ENCODE measurements at regions not wholly inside any gene's neighbourhood (a gene's known extent, or its start where the extent isn't known, plus 50 kb on each side); places are given as distances from the start of the nearest gene placed in this dataset.

DNA sequence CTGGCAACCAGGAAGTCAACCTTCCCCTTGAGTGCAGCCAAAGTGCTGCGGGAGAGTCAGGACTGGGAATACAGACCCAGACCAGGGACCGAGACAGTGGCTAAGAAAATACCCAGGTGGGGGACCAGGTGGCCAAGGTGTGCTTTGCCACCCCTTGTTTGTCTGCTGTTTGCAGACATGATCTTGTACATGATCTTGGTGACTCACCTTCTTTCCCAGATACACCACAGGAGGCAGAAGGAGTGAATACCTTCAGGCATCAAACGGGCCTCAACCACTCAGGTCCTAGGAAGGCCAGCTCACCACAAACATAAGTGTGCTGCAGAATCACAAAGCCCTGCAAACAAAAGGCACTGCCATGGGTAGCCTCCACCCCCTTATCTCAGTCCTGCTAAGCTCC is 62.0 kb downstream of the CNGA2 start:
- H3K36me3 ChIP-seq, result no peaks in the 10 kb centered on the region
- DNase-seq (no peak), FAIRE-seq (no peak), ATAC-seq (no peak)
- WGBS, 2 donors, result 84 to 87% methylated on average over 3 of the region's 3 CpGs
- H3K27ac ChIP-seq, result no peak overlapping the region
- no peaks in the 10 kb centered on the region for H3K9me3 ChIP-seq
- no peaks in the 10 kb centered on the region for H3K4me1 ChIP-seq
- intact Hi-C loops (cut with DNase I), result no loop called here
- TF ChIP-seq, protein P1, sequence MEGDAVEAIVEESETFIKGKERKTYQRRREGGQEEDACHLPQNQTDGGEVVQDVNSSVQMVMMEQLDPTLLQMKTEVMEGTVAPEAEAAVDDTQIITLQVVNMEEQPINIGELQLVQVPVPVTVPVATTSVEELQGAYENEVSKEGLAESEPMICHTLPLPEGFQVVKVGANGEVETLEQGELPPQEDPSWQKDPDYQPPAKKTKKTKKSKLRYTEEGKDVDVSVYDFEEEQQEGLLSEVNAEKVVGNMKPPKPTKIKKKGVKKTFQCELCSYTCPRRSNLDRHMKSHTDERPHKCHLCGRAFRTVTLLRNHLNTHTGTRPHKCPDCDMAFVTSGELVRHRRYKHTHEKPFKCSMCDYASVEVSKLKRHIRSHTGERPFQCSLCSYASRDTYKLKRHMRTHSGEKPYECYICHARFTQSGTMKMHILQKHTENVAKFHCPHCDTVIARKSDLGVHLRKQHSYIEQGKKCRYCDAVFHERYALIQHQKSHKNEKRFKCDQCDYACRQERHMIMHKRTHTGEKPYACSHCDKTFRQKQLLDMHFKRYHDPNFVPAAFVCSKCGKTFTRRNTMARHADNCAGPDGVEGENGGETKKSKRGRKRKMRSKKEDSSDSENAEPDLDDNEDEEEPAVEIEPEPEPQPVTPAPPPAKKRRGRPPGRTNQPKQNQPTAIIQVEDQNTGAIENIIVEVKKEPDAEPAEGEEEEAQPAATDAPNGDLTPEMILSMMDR (IDR thresholded peaks at IDR 0.05), result no peak
- H3K4me3 ChIP-seq, result no peak overlapping the region
- peaks cover 0 to 2% (median under 1%) of the 10 kb centered on the region in 4 donors for H3K27me3 ChIP-seq

DNA sequence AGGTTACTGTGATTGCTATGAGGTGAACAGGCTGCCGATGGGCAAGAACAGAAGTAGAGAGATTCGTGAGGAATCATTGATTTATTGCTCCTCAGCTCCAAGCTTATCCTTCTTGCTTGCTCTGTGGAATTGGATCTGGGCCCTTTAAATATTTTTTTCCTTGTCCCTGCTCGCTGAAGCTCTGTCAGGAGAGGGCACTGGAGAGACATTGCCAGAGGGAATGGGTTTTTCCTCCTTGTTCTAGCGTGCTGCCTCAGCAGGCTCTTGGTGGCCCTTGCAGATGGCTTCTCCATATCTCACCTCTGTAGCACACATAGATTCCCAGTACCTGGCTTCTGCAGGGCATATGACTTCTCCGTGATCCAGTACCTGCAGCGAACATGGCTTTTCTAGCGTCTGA is 67.4 kb downstream of the CNGA2 start:
- 56 to 61% methylated on average over 7 of the region's 7 CpGs for WGBS, 2 donors
- DNase-seq (no peak), ATAC-seq (no peak), FAIRE-seq (no peak)
- Histone ChIP-seq H3K4me1 (no peaks in the 10 kb centered on the region), H3K4me3 (no peak overlapping the region), H3K27me3 (peaks cover 0 to 10% (median 1%) of the 10 kb centered on the region in 4 donors), H3K9me3 (no peaks in the 10 kb centered on the region), H3K36me3 (no peaks in the 10 kb centered on the region), H3K27ac (no peak overlapping the region)
- TF ChIP-seq, protein P1 (IDR thresholded peaks at IDR 0.05), result no peak
- intact Hi-C loops (cut with DNase I), result no loop called here

- no peaks in the 10 kb centered on the region for H3K4me1 ChIP-seq
- intact Hi-C loops (cut with DNase I), result no loop called here
- no peak for ATAC-seq
- H3K27me3 ChIP-seq, result peaks cover 0 to 10% (median 0%) of the 10 kb centered on the region in 4 donors
- H3K9me3 ChIP-seq, result no peaks in the 10 kb centered on the region
- whole genome bisulfite sequencing, 2 donors, result 65 to 77% methylated on average over 5 of the region's 5 CpGs
- TF ChIP-seq, protein P1 (IDR thresholded peaks at IDR 0.05), result no peak
- H3K36me3 ChIP-seq, result no peaks in the 10 kb centered on the region
- no peak for FAIRE-seq
- no peak overlapping the region for H3K4me3 ChIP-seq
- no peak overlapping the region for H3K27ac ChIP-seq
- DNase-seq, result no peak
Measured at GRCh38 chrX:151806967-151807540, 72.5 kb downstream of the CNGA2 start.

GRCh38 chrX:151812661-151813060 is 78.1 kb downstream of the CNGA2 start:
- Histone ChIP-seq H3K27ac (no peak overlapping the region), H3K27me3 (no peaks in the 10 kb centered on the region), H3K4me1 (no peaks in the 10 kb centered on the region), H3K4me3 (no peak overlapping the region), H3K9me3 (no peaks in the 10 kb centered on the region), H3K36me3 (no peaks in the 10 kb centered on the region)
- 41 to 47% methylated on average over 2 of the region's 2 CpGs for WGBS, 2 donors
- TF ChIP-seq, protein P1 (IDR thresholded peaks at IDR 0.05), result no peak
- intact Hi-C loops (cut with DNase I), result no loop called here
- FAIRE-seq, result no peak
- no peak for ATAC-seq
- DNase-seq, result no peak

DNA sequence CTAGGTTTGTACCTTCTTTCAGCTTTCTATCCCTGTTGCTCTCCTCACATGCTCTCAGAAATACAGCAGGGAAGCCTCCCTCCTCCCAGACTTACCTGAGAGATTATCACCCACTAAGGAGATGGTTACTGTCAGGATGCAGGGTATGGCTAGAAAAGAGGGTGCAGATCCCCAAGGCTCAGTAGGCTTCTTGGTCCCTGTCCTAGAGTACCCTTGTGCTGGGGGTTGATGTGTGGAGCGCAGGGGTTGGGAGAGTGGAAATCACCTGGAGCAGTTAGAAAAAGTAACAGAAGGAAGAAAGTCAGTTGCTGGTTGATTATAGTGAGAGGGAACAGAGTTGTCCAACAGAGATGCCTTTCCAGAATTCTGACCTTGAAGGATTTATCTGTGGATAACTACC is 80.2 kb downstream of the CNGA2 start:
- H3K4me3 ChIP-seq, result no peak overlapping the region
- intact Hi-C loops (cut with DNase I), result no loop called here
- no peaks in the 10 kb centered on the region for H3K27me3 ChIP-seq
- DNase-seq, result no peak
- TF ChIP-seq, protein P1 (IDR thresholded peaks at IDR 0.05), result no peak
- no peak for ATAC-seq
- 86 to 88% methylated on average over 1 of the region's 1 CpG for WGBS, 2 donors
- H3K4me1 ChIP-seq, result no peaks in the 10 kb centered on the region
- FAIRE-seq, result no peak
- no peak overlapping the region for H3K27ac ChIP-seq
- no peaks in the 10 kb centered on the region for H3K9me3 ChIP-seq
- H3K36me3 ChIP-seq, result no peaks in the 10 kb centered on the region

Measured in pancreas (tissue), 10 donors.